ENCODE measurements at regions not wholly inside any gene's neighbourhood (a gene's known extent, or its start where the extent isn't known, plus 50 kb on each side); places are given as distances from the start of the nearest gene placed in this dataset.
"Not testable (repeated sequence)": the region's sequence is repeated elsewhere in the genome, so short reads cannot be mapped to it uniquely, and the experiment has no call there.

DNA sequence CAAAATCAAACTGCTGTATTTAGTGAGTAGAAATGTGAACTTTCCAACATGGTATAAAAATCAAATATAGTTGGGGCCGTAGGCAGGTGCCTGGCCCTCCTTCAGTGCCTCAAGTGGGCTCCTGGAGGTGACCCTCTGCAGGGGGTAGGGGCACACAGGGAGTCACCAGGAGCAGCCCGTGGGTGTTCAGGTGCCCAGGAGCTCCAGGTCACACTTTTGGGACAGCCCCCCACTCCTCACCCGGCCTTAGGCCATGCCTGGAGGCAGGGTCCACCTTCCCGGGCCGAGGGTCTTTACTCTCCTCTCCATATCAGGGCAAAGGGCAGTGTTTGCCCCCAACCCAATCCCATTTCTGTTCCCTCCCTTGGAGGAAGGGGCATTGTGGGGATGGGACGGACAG, 108.0 kb upstream of the MTAP start:
- DNase-seq (ENCODE audit: low read depth, low spot score): no peak

DNA sequence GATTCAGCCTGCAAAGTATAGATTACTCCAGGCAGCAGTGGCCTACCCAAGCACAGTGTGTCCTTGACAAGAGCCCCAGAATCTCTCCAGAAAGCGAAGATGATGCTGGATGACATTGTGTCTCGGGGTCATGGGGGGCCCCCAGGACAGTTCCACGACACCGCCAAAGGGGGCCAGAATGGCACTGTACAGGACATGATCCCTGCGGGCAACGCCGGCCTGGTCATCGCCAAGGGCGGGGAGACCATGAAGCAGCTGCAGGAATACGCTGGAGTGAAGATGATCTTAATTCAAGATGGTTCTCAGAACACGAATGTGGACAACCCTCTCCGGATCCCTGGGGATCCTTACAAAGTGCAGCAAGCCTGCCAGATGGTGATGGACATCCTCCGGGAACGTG, 107.0 kb upstream of the MTAP start:
- DNase-seq (ENCODE audit: low read depth, low spot score): no peak

DNA sequence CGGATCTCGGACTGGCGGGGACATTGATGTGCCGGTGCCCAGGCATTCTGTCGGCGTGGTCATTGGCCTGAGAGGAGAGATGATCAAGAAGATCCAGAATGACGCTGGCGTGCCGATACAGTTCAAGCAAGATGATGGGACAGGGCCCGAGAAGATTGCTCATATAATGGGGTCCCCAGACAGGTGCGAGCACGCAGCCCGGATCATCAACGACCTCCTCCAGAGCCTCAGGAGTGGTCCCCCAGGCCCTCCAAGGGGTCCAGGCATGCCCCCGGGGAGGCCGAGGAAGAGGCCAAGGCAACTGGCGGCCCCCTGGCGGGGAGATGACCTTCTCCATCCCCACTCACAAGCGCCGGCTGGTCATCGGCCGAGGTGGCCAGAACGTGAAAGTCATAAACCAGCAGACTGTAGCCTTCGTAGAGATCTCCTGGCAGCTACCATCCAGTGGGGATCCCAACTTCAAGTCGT, 106.5 kb upstream of the MTAP start:
- DNase-seq (ENCODE audit: low read depth, low spot score): no peak

DNA sequence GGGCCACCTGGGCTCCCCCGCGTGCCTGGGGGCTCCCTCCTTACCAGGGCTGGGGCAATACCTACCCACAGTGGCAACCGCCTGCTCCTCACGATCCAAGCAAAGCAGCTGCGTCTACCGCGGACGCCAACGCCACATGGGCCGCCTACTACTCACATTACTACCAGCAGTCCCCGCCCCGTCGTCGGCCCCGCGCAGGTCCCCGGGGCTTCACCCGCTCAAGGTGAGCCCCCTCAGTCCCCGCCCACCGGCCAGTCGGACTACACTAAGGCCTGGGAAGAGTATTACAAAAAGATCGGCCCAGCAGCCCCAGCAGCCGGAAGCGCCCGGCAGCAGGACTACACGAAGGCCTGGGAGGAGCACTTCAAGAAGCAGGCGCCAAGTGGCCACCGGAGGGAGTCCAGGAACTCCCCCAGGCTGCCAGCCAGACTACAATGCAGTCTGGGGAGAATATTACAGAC, 106.0 kb upstream of the MTAP start:
- DNase-seq (ENCODE audit: low read depth, low spot score): no peak

DNA sequence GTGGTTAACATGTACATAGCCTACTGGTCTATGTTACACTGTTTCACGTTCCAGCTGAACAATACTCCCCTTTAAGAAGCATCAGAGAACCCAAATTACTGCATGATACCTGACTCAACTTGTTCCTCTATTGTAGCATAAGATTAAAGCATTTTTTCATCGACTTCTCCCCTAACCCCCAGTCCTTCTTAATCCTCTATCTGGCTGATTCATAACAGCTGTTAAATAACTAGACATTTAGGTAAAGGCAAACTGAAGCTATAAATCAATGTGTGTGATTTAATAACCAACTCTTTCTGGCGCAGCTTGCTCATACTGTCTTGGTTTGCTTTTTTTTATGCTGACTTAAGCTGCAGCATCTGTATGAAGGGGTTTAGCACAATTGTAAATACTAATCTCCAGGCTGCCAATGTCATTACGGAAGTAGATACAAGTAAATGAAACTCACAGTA, 94.2 kb upstream of the MTAP start:
- DNase-seq (ENCODE audit: low read depth, low spot score): no peak

DNA sequence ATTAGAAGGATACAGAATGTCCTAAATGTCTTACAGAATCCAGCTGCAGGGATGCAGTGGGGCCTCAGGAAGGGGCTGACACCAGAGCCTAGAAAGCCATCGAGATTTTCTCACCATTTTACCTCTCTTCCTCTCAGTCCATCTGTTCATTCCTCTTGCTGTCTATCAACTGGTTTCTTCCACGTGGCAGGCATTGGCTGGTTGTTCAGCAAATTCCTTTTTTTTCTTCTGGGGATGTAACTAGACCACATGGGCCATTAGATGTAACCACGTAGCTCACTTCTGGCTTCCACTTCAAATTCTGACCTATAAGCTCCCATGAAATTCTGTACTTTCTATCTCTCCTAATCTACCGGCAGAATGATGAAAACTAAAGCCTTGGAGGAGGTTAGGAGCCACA, 93.6 kb upstream of the MTAP start:
- no peak for DNase-seq (ENCODE audit: low read depth, low spot score)

DNA sequence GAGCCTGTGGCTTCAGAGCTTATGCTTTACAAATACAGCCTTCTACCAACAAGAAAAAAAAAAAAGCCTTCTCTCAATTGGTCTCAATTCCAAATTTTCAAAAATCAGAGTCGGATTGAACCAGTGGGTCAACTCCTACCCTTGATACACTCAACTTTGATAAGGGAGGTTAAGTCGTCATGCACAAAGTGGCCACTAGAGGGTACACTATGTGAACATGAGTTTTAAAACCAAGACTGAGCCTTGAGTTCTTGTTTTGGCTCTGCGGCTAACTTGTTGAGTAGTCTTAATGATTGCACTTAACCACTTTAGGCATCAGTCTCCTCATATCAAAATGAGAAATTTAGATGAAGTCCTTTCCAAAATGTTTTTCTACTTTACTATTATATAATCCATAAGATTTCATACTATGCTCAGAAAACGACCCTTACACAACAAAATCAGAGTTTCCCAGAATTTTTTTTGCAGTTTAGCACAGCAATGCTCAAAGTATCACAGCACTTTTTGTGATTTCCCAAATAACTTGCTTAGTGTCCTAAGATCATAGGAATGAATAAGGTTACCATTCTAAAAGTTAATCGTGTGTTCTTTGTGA, 92.9 kb upstream of the MTAP start:
- no peak for DNase-seq (ENCODE audit: low read depth, low spot score)

DNA sequence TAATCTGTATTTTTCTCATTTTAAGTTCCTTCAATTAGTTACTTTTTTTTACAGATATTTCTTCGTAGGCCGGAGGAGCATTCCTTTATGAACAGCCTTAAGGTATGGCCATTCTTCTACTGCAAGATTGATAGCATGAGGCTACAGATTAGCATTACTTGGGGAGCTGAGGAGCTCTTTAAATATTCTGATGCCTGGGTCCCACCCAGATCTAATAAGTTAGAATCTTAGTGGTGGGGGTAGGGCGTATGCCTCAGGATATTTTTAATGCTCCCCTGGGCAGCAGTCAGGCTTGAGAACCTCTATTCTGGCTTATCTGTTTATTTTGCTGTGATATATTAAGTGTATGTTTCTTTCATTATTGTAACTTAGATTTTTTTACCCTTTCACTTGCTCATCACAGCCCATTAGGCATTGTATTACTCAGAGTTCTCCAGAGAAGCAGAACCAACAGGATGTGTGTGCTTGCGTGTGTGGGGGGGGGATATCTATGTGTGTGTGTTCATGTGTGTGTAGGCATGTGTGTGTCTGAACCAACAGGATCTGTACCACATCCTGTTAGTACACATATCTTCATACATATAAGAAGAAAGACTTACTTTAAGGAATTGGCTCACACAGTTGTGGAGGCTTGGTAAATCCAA, 91.8 kb upstream of the MTAP start:
- DNase-seq (ENCODE audit: low read depth, low spot score): no peak

DNA sequence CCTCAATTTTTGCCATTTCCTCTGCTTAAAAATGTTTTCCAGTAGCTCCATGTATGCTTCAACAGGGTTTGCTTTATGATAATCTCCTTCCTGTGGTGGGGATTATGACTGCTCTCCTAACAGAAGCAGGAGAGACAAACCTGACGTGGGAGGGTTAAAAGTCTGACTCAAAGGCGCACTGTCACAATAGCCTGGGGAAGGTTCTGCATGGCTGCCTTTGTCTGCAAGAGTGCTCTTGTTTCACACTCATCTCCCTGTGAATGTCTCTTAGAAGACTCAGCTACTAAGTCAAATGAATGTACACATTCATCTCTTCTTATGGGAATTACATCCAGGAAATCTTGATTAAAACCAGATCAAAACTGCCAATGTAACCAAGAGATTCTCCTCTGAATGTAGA, 90.9 kb upstream of the MTAP start:
- no peak for DNase-seq (ENCODE audit: low read depth, low spot score)

DNA sequence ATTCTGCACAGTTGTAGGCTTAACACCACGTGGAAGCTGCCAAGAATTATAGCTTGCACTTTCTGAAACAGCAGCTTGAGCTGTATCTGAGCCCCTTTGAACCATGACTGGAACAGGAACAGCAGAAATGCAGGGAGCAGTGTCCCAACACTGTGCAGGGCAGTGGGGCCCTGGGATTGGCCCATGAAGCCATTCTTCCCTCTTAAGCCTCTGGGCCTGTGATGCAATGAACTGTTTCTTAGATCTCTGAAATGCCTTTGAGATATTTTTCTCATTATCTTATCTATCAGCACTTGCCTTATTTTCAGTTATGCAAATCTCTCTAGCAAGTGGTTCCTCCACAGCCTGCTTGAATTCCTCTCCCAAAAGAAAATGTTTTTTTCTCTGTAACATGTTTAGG, 87.0 kb upstream of the MTAP start:
- DNase-seq (ENCODE audit: low read depth, low spot score): no peak

DNA sequence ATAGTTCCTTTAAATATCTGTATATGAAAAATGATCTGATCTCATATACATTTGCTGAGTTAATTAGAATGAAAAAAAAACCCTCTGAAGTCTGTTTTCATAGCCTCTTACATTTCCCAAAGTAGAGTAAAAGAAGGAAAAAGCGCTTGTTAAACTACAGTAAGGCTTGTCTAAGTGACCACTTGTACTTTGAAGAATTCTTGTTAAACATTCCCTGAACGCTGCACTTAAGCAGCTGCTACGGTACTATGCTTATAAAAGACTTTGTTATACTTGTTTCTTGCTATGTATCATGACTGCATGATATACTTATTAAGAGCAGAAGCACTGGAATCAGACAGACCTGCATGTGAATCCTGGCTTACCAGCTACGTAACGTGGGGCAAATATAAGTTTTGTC, 81.7 kb upstream of the MTAP start:
- no peak for DNase-seq (ENCODE audit: low read depth, low spot score)

DNA sequence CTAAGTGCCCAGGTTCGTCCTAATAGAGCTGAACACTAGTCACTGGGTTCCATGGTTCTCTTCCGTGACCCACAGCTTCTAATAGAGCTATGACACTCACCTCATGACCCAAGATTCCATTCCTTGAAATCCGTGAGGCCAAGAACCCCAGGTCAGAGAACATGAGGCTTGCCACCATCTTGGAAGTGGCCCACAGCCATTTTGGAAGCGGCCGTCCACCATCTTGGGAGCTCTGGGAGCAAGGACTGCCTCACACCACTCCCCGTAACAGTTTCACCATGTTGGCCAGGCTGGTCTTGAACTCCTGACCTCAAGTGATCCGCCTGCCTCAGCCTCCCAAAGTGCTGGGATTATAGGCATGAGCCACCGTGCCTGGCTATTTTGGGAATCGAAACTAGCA, 75.0 kb upstream of the MTAP start:
- DNase-seq (ENCODE audit: low read depth, low spot score): not testable (repeated sequence)

DNA sequence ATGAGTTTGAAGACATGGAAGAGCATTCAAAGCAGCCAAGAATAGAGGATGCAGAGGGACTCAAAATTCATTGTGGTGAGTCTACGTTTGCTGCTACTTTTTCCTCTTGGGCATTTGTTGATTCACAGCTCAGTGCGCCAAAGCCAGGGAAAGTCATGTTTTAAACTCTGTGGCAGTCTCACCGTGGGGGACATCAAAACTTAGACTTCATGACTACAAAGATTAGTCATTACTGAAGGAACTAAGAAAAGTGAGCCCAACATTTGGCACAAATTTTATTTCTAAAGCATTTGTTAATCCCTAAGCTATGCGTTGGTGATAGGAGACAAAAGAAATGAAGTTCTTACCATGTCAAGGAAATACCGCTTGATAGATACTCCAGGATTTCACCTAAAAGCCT, 73.7 kb upstream of the MTAP start:
- DNase-seq (ENCODE audit: low read depth, low spot score): no peak

DNA sequence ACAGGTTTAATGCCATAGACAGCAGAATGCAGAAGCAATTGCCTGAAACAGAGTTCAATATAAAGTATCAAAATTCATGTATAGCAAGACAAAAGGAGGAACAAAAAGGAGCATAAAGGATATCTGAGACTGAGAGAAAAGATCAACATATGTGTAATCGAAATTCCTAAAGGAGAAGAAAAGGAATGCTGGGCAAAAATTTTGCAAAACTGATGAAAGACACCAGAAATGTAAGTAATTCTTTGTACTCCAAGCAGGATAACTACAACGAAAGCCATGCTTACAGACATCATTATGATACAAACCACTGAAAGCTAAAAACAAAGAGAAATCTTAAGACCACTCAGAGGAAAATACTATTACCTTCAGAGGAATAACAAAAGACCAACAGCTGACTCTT, 72.8 kb upstream of the MTAP start:
- no peak for DNase-seq (ENCODE audit: low read depth, low spot score)

DNA sequence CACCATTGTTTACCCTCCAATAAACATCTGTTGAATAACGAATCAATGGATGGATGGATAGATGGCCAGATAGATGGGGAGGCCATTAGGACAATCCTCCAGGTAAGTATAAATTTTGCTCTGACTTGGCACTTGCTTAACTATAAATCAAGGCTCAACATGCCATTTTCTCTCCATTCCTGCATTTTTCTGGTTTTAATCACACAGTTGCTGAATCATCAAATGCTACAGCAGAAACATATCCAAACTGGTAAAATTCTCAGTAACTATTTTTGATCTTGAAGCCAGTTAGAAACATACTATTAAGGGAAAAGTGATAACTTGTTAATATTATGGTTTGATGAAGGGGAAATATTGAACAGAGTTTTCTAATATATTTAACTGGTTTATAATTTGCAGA, 71.5 kb upstream of the MTAP start:
- DNase-seq (ENCODE audit: low read depth, low spot score): no peak

DNA sequence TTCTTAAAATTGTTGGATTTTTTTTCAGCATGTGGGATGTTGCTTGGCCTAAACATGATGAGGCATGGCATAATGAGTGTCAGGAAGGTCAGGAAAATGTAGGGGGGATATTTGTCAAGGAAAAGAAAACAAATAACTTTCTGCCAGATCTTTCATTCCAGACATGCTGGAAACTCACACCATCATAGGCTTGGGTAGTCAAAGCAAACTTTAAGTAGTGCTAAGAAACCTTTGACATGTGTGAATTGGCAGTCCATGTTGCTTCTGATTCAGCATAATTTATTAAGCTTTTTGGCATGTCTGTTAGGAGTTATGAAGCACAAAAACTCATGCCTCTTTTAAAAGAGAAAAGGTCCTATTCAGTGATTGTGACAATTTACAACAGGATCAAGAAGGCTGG, 61.3 kb upstream of the MTAP start:
- no peak for DNase-seq (ENCODE audit: low read depth, low spot score)

DNA sequence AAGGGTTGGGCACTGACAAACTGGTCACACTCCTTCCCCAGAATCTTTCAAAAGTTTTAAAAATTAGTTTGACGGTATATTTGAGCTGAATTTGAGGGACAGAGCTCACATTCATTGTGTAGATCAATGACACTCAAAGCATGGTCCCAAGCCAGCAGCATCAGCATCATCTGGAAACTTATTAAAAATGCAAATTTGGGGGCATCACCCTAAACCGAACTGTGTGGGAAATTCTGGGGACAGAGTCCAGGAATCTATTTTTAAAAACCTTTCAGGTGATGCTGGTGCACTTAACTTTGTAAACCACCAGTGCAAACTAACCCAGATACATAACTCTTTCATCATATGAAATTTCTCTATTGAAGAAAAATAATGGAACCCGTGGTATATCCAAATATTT, 58.1 kb upstream of the MTAP start:
- no peak for DNase-seq (ENCODE audit: low read depth, low spot score)

DNA sequence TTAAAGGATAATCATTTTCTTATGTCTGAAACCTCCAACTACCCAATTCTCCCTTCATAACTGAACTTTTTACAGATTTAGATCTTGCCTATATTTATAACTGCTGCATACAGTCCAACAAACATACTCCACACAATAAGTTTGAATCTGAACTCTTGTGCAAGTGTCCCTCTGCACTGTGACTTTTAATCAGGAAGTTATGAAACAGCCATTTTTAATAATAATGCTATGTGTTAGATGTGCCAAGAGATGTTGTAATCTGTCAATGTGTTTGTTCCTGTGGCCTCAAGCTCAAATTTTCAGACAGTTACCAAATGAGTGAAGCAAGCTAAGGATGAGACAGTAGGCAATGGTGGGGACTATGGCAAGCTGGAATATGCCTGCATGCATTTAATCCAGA, 57.6 kb upstream of the MTAP start:
- no peak for DNase-seq (ENCODE audit: low read depth, low spot score)

DNA sequence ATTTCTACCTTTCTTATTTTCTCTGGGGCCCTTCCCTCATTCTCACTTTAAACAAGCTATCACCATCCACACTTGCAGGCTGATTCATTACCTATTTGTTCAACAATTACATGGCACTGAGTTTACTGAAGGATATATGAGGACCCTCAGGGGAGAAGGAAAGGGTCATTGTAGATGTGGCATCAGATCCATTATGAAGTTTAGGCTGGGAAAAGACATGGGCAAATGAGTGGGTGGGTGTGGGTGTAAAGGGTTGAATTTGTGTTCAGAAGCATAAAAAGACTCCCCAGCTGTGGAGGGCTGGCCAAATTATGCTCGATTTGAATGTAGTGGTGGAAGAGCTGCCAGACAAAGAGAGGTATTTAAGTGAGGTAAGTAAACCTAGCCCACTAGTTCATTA, 55.9 kb upstream of the MTAP start:
- no peak for DNase-seq (ENCODE audit: low read depth, low spot score)

DNA sequence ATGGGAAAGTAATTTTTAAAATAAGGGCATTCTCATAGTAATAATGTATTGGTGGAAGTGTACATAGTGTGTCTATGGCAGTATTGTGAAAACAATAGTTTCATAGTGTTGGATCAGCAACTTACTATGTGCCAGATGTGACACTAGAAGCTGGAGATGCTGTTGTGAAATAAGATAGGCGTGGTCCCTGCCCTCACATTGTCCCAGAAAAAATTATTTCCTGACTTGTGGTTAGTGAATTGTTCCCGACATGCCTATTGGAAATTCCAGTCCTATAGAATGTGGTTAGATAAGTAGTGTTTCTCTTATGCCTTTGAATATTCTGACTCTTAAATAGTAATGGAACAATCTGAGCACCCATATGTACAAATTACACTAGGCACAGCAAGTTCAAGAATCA, 55.3 kb upstream of the MTAP start:
- DNase-seq (ENCODE audit: low read depth, low spot score): no peak

DNA sequence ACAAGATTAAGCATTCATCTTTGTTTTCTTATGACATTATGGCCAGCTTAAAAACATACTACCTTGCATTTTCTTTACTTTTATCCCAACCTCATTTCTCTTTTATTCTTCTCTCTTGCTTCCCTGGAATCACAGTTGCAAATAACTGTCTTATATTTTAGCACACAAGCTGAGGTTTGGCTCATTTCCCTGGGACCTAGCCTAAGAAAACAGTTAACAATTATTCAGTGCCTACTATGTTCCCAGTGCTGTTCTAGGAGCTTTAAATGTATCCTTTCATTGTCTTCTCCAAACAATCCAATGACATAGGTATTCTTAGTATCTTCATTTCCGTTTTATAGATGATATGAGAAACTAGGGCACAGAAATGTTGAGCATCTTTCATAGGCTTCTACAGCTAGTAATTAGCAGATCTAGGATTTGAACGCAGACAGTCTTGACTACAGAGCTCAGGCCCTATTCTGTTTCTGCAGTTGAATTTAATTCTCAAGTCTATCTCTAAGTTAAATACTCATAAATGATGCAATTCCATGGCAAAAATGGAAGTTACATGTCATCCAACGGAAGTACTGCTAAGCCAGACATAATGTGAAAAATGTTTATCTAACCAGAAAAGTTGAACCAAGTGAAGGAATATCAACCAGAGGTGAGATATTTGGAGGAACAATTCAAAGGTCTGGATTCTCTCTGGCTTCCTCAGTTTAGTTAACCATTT, 52.3 kb upstream of the MTAP start:
- DNase-seq (ENCODE audit: low read depth, low spot score): no peak

DNA sequence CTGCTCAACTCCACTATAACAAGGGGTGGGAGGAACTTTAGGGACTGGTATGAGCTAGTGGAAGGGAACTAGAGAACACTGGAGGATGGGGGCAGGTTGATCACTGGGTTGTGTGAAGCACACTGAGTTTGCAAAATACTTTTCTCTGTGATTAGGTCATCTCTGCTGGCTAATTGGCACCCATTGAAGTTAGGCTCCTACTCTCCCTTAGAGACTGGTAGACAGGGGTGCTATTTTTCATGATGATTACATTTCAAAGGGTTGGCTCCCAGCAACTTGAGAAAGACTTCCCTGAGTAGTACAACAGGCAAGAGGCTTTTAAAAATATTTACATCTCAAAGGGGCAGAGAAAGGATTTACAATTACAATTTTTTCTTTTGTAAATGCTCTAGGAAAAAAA, 50.4 kb upstream of the MTAP start:
- no peak for DNase-seq (ENCODE audit: low read depth, low spot score)
